H1 (cell line): ENCODE measurements at regions not wholly inside any gene's neighbourhood (a gene's known extent, or its start where the extent isn't known, plus 50 kb on each side); places are given as distances from the start of the nearest gene placed in this dataset.
A peak's percentile ranks its signal among the peaks of the same experiment; 100 is the strongest.

Experiments
- CTCF ChIA-PET: fragments of 300-600 bp; sonication (Branson Sonifier 250); formaldehyde crosslinking; loops from one replicate; lab custom pipeline; 2021; ENCODE audit not compliant: partially characterized antibody; lab: Charles Lee
- POLR2A ChIA-PET: fragments of 300-600 bp; sonication (Branson Sonifier 250); formaldehyde crosslinking; loops from one replicate; lab custom pipeline; 2021; ENCODE audit warnings: inconsistent platforms; ENCODE audit not compliant: partially characterized antibody; lab: Charles Lee
- DNase-seq, 2 experiments: peaks; one replicate each; pipeline versions ENCODE4 v3.0.0 to v3.0.0-alpha.2; 2010 to 2022; ENCODE audit warnings: low spot score in 2 of 2, low read depth in 1 of 2, mixed read lengths in 1 of 2
- FAIRE-seq: peaks from 2 replicates; lab custom pipeline; 2011; peaks lifted over from hg19 to GRCh38; lab: Jason Lieb, UNC
- H2AFZ ChIP-seq: 2 replicates; pipeline ENCODE4 v1.8.1; 2012; ENCODE audit warnings: low read length, inconsistent platforms
- H2AK5ac ChIP-seq: 2 replicates; pipeline ENCODE4 v1.6.1; 2013; ENCODE audit warnings: low read depth, low read length
- H2BK120ac ChIP-seq: replicated peaks from 2 replicates; pipeline ENCODE3; 2013; ENCODE audit warnings: low read depth, low read length, inconsistent platforms
- H2BK12ac ChIP-seq: 2 replicates; pipeline ENCODE4 v1.6.1; 2013; ENCODE audit warnings: low read depth, low read length
- H2BK15ac ChIP-seq: 2 replicates; pipeline ENCODE4 v1.6.1; 2013; ENCODE audit warnings: low read length
- H2BK20ac ChIP-seq: 2 replicates; pipeline ENCODE4 v1.6.1; 2013; ENCODE audit warnings: low read length
- H2BK5ac ChIP-seq: 2 replicates; pipeline ENCODE4 v1.6.1; 2013; ENCODE audit warnings: low read depth, low read length
- H3K14ac ChIP-seq: 2 replicates; pipeline ENCODE4 v1.6.1; 2013; ENCODE audit warnings: inconsistent platforms; ENCODE audit not compliant: insufficient read length
- H3K18ac ChIP-seq: 2 replicates; pipeline ENCODE4 v1.6.1; 2013; ENCODE audit warnings: low read length; ENCODE audit errors: extremely low read depth
- H3K23ac ChIP-seq: 2 replicates; pipeline ENCODE4 v1.6.1; 2013; ENCODE audit warnings: inconsistent platforms; ENCODE audit not compliant: insufficient read length
- H3K23me2 ChIP-seq: 2 replicates; pipeline ENCODE4 v1.6.1; 2013; ENCODE audit warnings: low read depth, low read length
- H3K27ac ChIP-seq: 2 replicates; pipeline ENCODE4 v1.6.1; 2011; ENCODE audit warnings: low read depth, low read length, inconsistent platforms
- H3K27me3 ChIP-seq, 4 experiments: replicated peaks in 1 of 4; 1 replicate in 1 of 4; 2 replicates in 3 of 4; pipeline versions ENCODE4 v1.6.1 to v1.8.1; 2011 to 2013; ENCODE audit warnings: low read length in 3 of 4, mild to moderate bottlenecking in 3 of 4, inconsistent platforms in 2 of 4, mixed read lengths in 2 of 4, moderate library complexity in 1 of 4; ENCODE audit not compliant: control insufficient read depth in 3 of 4, insufficient read depth in 3 of 4; ENCODE audit errors: extremely low read depth in 1 of 4
- H3K36me3 ChIP-seq, 4 experiments: 2 replicates each; pipeline versions ENCODE4 v1.6.1 to v1.8.1; 2011 to 2013; ENCODE audit warnings: mild to moderate bottlenecking in 4 of 4, low read length in 3 of 4, moderate library complexity in 2 of 4, control low read depth in 1 of 4, inconsistent platforms in 1 of 4; ENCODE audit not compliant: insufficient read depth in 4 of 4, control insufficient read depth in 2 of 4
- H3K4ac ChIP-seq: replicated peaks from 2 replicates; pipeline ENCODE3; 2013; ENCODE audit warnings: low read length, low read depth, mixed read lengths, inconsistent platforms; ENCODE audit not compliant: insufficient read length
- H3K4me1 ChIP-seq, 4 experiments: replicated peaks in 1 of 4; 1 replicate in 1 of 4; 2 replicates in 3 of 4; pipeline versions ENCODE4 v1.6.1 to v1.8.1; 2011 to 2013; ENCODE audit warnings: low read length in 3 of 4, inconsistent platforms in 2 of 4, mixed read lengths in 1 of 4; ENCODE audit not compliant: insufficient read depth in 4 of 4, control insufficient read depth in 3 of 4
- H3K4me2 ChIP-seq, 2 experiments: 2 replicates each; pipeline versions ENCODE4 v1.6.1 to v1.8.1; 2011 to 2013; ENCODE audit warnings: low read depth in 2 of 2, low read length in 2 of 2, control low read depth in 1 of 2, inconsistent platforms in 1 of 2, mild to moderate bottlenecking in 1 of 2; ENCODE audit not compliant: insufficient read depth in 1 of 2
- H3K4me3 ChIP-seq, 4 experiments: fragments of 200-600, 300-600 bp in 1 of 4; sonication (generic), shearing (Covaris generic), sonication (Bioruptor Twin) in 1 of 4; 2 replicates each; pipeline versions ENCODE4 v1.5.1 to v1.8.1; 2011 to 2016; ENCODE audit warnings: low read length in 4 of 4, low read depth in 3 of 4, control low read depth in 2 of 4, inconsistent platforms in 2 of 4, mild to moderate bottlenecking in 2 of 4, mixed read lengths in 1 of 4, moderate library complexity in 1 of 4; ENCODE audit not compliant: insufficient read depth in 2 of 4; ENCODE audit errors: extremely low read depth in 1 of 4
- H3K56ac ChIP-seq: replicated peaks from 2 replicates; pipeline ENCODE3; 2013; ENCODE audit warnings: low read depth, mild to moderate bottlenecking, mixed read lengths, low read length, inconsistent platforms; ENCODE audit not compliant: insufficient read length
- H3K79me1 ChIP-seq: 2 replicates; pipeline ENCODE4 v1.6.1; 2013; ENCODE audit warnings: low read depth, low read length, control low read depth
- H3K79me2 ChIP-seq, 2 experiments: 2 replicates each; pipeline versions ENCODE4 v1.6.1 to v1.8.1; 2012 to 2013; ENCODE audit warnings: low read length in 2 of 2, mild to moderate bottlenecking in 2 of 2, inconsistent platforms in 1 of 2; ENCODE audit not compliant: insufficient read depth in 2 of 2, control insufficient read depth in 1 of 2
- H3K9ac ChIP-seq, 4 experiments: replicated peaks in 1 of 4; 1 replicate in 1 of 4; 2 replicates in 3 of 4; pipeline versions ENCODE4 v1.6.1 to v1.8.1; 2011 to 2013; ENCODE audit warnings: low read depth in 3 of 4, low read length in 3 of 4, control low read depth in 2 of 4, mild to moderate bottlenecking in 2 of 4, moderate library complexity in 2 of 4, inconsistent platforms in 1 of 4; ENCODE audit errors: extremely low read depth in 1 of 4
- H3K9me3 ChIP-seq, 2 experiments: 2 replicates each; pipeline versions ENCODE4 v1.6.1 to v1.8.1; 2012 to 2013; ENCODE audit warnings: mild to moderate bottlenecking in 2 of 2, moderate library complexity in 2 of 2, control low read depth in 1 of 2, inconsistent platforms in 1 of 2, low read depth in 1 of 2, low read length in 1 of 2, mixed read lengths in 1 of 2; ENCODE audit not compliant: insufficient read depth in 2 of 2
- H4K20me1 ChIP-seq, 2 experiments: replicated peaks in 1 of 2; 2 replicates each; pipeline versions ENCODE3 to v1.8.1; 2011 to 2013; ENCODE audit warnings: inconsistent platforms in 2 of 2, low read length in 2 of 2, mild to moderate bottlenecking in 1 of 2; ENCODE audit not compliant: insufficient read depth in 2 of 2, control insufficient read depth in 1 of 2
- H4K5ac ChIP-seq: 2 replicates; pipeline ENCODE4 v1.6.1; 2013; ENCODE audit warnings: low read length, low read depth, mixed read lengths, inconsistent platforms; ENCODE audit not compliant: insufficient read length
- H4K8ac ChIP-seq: 2 replicates; pipeline ENCODE4 v1.8.0; 2013; ENCODE audit warnings: mild to moderate bottlenecking, moderate library complexity, low read length, inconsistent platforms; ENCODE audit not compliant: insufficient read depth; ENCODE audit errors: extremely low read depth
- H4K91ac ChIP-seq: replicated peaks from 2 replicates; pipeline ENCODE3; 2013; ENCODE audit warnings: low read length, mixed read lengths, inconsistent platforms; ENCODE audit not compliant: insufficient read length
- ATF2 ChIP-seq: IDR thresholded peaks from 2 replicates; pipeline ENCODE4 v1.6.1; 2012; ENCODE audit warnings: low read length, inconsistent platforms
- CBX8 ChIP-seq: fragments of 300-800, 300-1000 bp; sonication (generic); IDR thresholded peaks from 2 replicates; pipeline ENCODE4 v1.7.1; 2016; ENCODE audit warnings: low read depth, low read length, borderline replicate concordance
- CHD1 ChIP-seq: IDR thresholded peaks from 2 replicates; pipeline ENCODE4 v1.6.1; 2012; ENCODE audit warnings: low read depth, low read length, improper control_type of control experiment
- EGR1 ChIP-seq: IDR thresholded peaks from 2 replicates; pipeline ENCODE4 v1.6.1; 2011; ENCODE audit warnings: low read depth, low read length, borderline replicate concordance
- EZH2 ChIP-seq: fragments of 200-600 bp; sonication (generic); IDR thresholded peaks from 2 replicates; pipeline ENCODE4 v1.7.1; 2012; ENCODE audit warnings: low read depth, mild to moderate bottlenecking, moderate library complexity, low read length, inconsistent platforms; ENCODE audit not compliant: severe bottlenecking
- KDM1A ChIP-seq: fragments of 200-600, 300-600 bp; sonication (generic); IDR thresholded peaks from 2 replicates; pipeline ENCODE4 v1.7.1; 2016; ENCODE audit warnings: mild to moderate bottlenecking, low read length, borderline replicate concordance
- KDM4A ChIP-seq: IDR thresholded peaks from one replicate; pipeline ENCODE4 v1.7.1; 2012; ENCODE audit warnings: low read depth, mild to moderate bottlenecking, moderate library complexity, low read length, inconsistent platforms; ENCODE audit not compliant: severe bottlenecking
- MAFK ChIP-seq: IDR thresholded peaks from 2 replicates; pipeline ENCODE4 v1.6.1; 2012; ENCODE audit warnings: low read depth, mild to moderate bottlenecking, improper control_type of control experiment, low read length
- POLR2AphosphoS5 ChIP-seq: IDR thresholded peaks from 2 replicates; pipeline ENCODE4 v1.6.1; 2011; ENCODE audit warnings: low read depth, low read length
- RNF2 ChIP-seq: fragments of 200-900, 300-1000 bp; sonication (generic); IDR thresholded peaks from 2 replicates; pipeline ENCODE4 v1.7.1; 2016; ENCODE audit warnings: borderline replicate concordance, low read depth, mild to moderate bottlenecking, antibody characterized with exemption, low read length; ENCODE audit not compliant: poor library complexity, severe bottlenecking; ENCODE audit errors: missing control alignments
- WGBS, 2 experiments: shearing (Covaris generic) in 1 of 2; methylation state at CpG; one replicate each; pipeline versions ENCODE4 v1.1.6 to v1.1.7; 2013 to 2015; ENCODE audit warnings: low lambda C conversion rate in 2 of 2, mixed read lengths in 2 of 2, inconsistent platforms in 1 of 2, low coverage in 1 of 2, missing lambda C conversion rate in 1 of 2; ENCODE audit not compliant: insufficient replicate concordance in 2 of 2, insufficient coverage in 1 of 2, insufficient read length in 1 of 2; ENCODE audit errors: extremely low coverage in 1 of 2, missing lambda C conversion rate in 1 of 2; 5-methylcytosine and 5-hydroxymethylcytosine counted together

GRCh38 chr9:75657015-75657414 lies 233.5 kb upstream of the PCSK5 start:
- H4K91ac ChIP-seq: no peak overlapping the region
- CTCF ChIA-PET: interaction anchor here (1.0 kb wide), 1 partner anchor 198 kb away, joined by 4 read pairs; no protein-coding TSS in a partner anchor

More at GRCh38 chr9:75657015-75657414, 233.5 kb upstream of the PCSK5 start:
- no peak overlapping the region for H2BK15ac ChIP-seq
- H3K27me3 ChIP-seq: no peaks in the 10 kb centered on the region
- peak overlapping the region; percentile 68; the same call in 1 of the 2 replicates for H2AFZ ChIP-seq
- H3K14ac ChIP-seq: no peak overlapping the region
- H4K8ac ChIP-seq: no peak overlapping the region
- DNase-seq (no peak), FAIRE-seq (no peak)
- no peaks in the 10 kb centered on the region for H3K79me1 ChIP-seq
- H2BK12ac ChIP-seq: no peak overlapping the region
- no peak overlapping the region for H2BK20ac ChIP-seq
- H2BK120ac ChIP-seq: no peak overlapping the region
- POLR2A ChIA-PET: no interaction called here
- H4K20me1 ChIP-seq: no peaks in the 10 kb centered on the region
- 74% methylated on average over 5 of the region's 5 CpGs; no CpG with 5 or more reads in 1 of the 2 experiments for WGBS, 2 experiments
- no peak overlapping the region for H4K5ac ChIP-seq
- H2AK5ac ChIP-seq: no peak overlapping the region
- H3K9me3 ChIP-seq: no peaks in the 10 kb centered on the region
- H3K23ac ChIP-seq: no peak overlapping the region
- no peak overlapping the region for H2BK5ac ChIP-seq
- H3K56ac ChIP-seq: no peak overlapping the region
- H3K4me3 ChIP-seq: no peak overlapping the region
- no peaks in the 10 kb centered on the region for H3K79me2 ChIP-seq
- no peak overlapping the region for H3K4me2 ChIP-seq
- no peaks in the 10 kb centered on the region for H3K4me1 ChIP-seq
- TF ChIP-seq CBX8 (no peak), EGR1 (no peak), RNF2 (no peak), KDM1A (no peak), ATF2 (no peak), POLR2AphosphoS5 (no peak), KDM4A (no peak), MAFK (no peak), EZH2 (no peak), CHD1 (no peak)
- no peak overlapping the region for H3K4ac ChIP-seq
- no peaks in the 10 kb centered on the region for H3K23me2 ChIP-seq
- H3K18ac ChIP-seq: no peak overlapping the region
- no peak overlapping the region for H3K27ac ChIP-seq
- H3K36me3 ChIP-seq: no peaks in the 10 kb centered on the region
- H3K9ac ChIP-seq: no peak overlapping the region
